A172 (cell line): ENCODE measurements at regions not wholly inside any gene's neighbourhood (a gene's known extent, or its start where the extent isn't known, plus 50 kb on each side); places are given as distances from the start of the nearest gene placed in this dataset.
"Not testable (repeated sequence)": the region's sequence is repeated elsewhere in the genome, so short reads cannot be mapped to it uniquely, and the experiment has no call there.

Experiments used
- DNase-seq: peaks from one replicate; pipeline ENCODE4 v3.0.0-alpha.2; 2015; ENCODE audit warnings: low spot score

DNA sequence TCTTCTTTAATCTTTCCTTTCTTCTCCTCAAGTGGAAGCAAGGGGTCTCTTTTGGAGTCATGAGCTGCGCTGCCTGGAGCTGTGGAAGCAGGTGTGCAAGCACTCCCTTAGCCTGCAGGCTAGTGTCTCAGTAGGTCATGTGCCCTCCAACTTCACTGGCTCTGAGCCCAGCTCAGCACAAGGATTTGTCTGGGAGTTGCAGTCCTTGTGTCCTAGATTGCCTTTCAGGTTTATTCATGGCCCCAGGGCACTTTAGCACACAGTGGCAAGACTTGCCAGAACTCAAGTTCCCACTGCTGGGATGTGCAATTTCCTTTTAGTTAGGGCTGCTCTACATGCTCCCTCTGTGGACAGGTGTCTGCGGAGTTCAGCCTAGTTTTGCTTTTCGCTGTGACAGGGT is 211.7 kb downstream of the LIG4 start:
- no peak for DNase-seq

DNA sequence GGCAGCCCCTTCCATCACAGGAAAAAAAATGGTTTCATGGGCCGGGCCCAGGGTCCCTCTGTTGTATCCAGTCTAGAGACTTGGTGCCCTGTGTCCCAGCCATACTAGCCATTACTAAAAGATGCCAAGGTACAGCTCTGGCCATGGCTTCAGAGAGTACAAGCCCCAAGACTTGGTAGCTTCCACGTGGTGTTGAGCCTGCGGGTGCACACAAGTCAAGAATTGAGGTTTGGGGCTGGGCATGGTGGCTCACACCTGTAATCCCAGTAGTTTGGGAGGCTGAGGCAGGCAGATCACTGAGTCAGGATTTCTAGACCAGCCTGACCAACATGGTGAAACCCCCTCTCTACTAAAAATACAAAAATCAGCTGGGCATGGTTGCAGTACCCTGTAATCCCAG is 214.3 kb downstream of the LIG4 start:
- no peak for DNase-seq

DNA sequence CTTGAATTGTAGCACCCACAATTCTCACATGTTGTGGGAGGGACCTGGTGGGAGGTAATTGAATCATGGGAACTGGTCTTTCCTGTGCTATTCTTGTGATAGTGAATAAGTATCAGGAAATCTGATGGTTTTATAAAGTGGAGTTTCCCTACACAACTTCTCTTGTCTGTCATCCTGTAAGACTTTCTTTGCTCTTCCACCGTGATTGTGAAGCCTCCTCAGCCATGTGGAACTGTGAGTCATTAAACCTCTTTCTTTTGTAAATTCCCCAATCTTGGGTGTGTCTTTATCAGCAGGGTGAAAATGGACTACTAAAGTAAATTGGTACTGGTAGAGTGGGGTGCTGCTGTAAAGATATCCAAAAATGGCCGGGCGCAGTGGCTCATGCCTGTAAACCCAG is 215.6 kb downstream of the LIG4 start:
- no peak for DNase-seq

DNA sequence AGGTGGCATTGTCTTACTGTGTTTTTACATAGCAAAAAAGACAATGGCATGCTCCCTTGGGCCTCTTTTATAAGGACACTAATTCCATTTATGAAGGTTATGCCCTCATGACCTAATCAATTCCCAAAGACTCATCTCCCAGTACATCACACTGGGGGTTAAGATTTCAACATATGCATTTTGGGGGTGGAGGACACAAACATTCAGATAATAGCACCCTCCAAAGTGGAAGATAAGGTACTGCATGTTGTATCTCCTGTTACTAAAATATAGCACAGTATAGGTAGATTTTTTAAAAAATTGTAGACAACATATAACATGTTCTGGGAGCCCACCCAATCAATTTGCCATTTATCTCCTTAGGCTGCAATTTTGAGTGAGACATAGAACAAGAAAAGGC is 221.2 kb downstream of the LIG4 start:
- no peak for DNase-seq

DNA sequence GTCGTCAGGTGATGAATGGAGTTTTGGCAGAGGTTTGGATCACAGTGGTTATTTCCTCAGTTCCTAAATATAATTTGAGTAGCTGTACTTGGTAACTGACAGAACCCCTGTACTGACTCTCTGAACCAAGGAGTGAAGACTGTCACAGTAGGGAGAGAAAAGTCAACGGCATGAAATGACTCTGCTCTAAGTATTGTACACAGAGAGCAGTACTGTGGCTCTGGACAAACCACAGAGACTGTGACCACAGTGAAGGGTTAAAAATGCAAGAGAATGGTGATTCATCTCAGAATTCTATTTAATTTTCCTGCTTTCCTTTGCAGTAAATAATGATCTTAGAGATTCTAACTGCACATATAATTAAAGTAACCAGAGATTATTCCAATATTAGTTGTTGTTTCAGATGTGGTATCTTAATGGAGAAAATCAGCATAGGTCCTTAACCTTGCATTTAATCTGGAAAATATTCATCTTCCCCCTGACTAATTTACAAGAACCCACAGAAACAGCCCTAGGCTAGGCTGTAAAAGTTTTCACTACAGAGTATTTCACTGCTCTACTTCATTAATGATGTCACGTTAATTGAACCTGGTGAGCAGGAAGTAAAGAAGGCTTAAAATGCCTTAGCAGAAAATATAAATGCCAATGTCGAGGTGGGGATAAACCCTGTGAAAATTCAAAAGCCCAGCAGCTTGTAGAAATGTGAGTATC is 221.9 kb downstream of the LIG4 start:
- no peak for DNase-seq

DNA sequence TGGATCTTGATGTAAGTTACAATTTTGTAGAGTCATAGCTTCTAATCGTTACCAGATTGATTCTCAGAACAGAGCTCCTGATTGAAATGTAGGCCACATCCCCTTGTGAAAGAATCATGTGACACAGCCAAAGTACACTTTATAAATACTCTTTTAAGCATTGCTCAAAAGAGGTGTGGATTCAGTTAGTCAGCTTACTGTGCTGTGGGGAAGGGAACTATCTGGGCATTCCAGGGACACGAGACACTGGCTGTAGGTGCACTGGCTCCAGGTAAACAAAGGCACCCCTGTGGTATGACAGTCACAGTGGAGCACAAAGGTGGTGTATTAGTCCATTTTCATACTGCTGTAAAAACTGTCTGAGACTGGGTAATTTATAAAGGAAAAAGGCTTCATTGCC is 222.8 kb downstream of the LIG4 start:
- no peak for DNase-seq

DNA sequence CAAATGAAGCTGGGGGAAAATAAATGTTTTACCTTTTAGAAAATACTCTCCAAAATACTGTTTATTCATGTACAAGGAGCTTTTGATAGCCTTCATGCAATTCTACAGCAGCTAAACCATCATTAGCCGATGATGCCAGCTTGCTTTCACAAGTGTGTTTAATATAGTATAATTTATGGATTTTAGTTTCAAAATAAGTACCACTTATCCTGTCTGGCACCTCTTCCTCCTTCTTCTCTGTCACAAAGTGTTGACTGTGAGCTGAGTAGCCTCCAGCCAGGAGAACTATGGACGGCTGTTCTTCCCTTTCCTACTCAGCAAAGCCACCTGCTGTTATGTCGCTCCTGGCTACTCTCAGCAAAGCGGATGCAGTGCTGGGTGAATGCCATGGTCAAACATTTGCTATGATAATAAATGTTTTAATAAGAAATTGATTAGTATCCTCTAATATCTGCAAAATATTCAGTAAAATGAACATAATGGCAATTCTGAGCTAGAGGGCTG is 238.2 kb downstream of the LIG4 start:
- DNase-seq = no peak

DNA sequence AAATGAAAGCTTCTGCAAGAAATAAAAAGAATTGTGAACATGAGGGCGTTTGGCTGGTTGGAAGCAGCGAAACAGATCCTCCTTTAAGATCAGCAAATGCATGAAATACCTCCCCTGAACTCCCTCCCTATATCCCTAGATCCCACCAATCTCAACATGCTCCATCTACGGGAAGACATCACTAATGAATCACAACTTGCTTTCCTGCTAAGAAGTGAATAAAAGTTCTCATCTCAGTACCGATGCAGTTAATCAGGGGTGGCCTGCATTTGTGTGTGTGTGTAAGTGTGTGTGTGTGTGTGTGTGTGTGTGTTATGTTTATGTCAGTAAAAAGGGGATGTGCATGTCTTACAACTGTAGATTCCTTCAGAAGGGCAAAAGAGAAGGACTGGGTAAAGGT is 238.7 kb downstream of the LIG4 start:
- no peak for DNase-seq

DNA sequence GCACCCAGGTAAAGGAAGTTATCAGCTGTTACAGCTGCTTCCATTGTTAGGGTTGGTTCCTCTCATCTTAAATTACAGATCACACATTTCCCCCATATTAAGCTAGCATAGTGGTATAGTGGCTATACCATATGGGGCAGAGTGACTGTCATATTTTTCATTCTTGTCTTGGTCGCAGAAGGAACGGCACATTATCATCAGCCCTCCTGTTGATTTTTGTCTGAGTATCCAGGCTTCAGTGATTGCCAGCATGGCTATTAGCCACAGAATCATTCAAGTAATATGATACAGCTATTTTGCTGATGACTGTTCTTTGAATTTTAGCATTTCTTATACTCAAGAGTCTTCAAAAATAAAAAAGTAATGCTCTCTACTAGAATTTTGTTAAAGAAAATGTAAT is 240.9 kb downstream of the LIG4 start:
- no peak for DNase-seq

DNA sequence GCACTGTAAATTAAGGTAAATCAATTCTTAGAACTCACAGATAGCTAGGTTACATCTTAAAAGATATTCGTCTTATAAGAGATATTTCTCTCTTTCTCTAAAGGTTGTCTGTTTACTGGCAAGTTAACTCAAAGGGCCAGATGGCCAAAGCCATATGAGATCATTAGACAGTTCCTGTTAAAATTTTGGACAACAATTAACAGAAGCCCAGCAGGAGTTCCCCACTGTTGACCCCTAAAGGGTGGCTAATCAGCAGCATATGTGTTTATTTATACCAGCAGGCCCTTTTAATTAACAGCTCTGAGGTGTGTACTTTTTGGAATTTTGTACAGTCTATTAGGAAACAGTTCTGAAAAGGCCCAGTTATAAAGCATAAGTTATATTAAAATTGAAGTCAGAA is 245.8 kb downstream of the LIG4 start:
- DNase-seq = no peak

DNA sequence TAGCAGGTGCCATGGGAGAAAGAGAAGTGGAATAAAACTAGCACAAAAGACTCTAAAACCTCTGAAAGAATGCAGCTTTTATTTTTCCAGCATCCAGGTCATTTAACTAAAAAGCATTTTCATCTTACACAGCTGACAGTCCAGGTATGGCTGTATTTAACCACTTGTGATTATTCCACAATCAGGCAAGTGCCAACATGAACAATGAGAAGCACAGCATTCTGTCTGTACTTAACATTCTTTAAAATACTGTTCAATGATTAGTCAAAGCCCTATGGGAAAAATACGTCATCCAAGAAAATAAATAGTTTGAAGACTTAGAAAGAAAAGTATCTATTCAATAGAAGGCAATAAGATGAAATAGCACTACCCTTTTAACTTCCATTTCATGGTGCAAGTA is 246.9 kb downstream of the LIG4 start:
- no peak for DNase-seq

DNA sequence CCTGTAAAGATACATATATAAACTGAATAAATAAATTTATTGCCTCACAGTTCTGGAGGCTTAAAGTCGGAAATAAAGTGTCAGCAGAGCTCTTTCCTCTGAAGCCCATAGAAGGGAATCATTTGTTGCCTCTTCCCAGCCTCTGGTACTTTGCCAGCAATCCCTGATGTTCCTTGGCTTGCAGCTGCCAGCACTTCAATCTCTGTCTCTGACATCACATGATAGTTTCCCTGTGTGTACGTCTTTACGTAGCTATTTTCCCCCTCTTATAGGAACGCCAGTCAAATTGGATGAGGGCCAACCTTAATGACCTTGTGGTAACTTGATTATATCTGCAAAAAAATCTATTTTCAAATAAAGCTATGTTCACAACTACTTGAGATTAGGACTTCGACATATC is 250.9 kb downstream of the LIG4 start:
- no peak for DNase-seq

DNA sequence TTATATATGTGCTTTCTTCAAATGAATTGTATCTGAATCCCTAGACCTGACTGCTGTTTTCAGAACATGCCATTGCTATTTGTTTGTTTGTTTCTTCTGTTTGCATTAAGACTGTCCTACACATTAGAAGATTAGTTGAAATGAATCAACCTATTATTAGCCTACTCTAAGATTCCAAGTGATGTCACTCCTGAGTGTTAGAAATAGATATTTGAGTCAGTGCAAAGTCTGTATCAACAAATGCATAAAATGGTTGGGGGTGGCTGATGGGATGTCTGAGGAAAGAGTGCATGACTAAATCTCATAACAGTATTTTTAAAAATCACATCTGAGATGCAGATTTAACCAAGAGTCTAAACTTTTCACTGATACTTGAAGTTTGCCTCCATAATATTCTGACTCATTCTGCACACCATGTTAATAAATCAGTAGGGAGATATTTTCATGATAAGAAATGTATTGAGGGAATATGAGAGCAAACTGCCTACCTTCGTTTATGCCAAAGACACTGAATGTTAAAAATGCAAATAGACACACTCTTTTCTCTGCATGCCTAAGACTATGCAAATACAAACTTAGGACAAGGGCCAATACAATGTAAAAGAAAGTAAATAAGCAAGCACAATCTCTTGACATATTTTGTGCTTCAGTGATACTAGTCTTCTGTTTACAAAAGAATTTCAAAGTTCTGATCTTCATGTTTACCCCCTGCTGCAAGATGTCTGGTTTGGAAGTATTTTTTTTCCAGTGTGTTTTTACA is 253.3 kb downstream of the LIG4 start:
- no peak for DNase-seq

DNA sequence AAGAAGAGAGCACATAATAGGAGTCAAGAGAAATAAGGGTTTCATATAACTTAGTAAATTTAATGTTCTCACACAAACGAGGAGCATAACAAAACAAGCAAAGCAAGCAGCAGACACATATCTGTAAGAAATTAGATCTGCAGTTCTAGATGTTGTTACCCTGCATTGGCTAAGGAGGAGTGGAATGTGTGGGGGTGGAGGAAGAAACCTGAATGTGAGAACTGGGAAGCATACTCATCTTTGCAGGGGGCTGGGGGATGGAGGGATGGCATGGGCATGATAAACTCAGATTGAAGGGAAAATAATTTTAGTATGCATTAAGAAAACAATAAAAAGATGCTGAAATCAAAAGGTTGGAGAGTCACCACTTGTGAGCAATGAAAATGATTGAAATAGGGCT is 255.0 kb downstream of the LIG4 start:
- DNase-seq = no peak

DNA sequence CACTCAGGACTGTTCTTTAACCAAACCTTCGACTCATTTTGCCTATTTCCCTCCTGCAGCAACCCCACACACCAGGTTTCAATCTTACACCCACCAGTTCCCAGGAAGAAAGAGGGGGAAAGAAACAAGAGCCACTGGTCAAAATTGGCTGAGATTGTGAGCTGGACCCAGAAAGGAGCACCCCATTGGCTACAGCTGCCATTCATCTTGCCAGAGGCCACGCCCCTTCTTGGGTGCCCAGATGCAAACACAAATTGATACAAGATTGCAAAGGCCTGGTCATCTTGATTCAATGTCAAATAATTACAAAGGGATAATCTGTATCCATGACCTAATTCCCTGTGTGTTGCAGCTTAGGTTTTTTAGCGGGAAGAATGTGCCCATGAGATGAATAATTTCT is 258.4 kb downstream of the LIG4 start:
- DNase-seq = no peak

DNA sequence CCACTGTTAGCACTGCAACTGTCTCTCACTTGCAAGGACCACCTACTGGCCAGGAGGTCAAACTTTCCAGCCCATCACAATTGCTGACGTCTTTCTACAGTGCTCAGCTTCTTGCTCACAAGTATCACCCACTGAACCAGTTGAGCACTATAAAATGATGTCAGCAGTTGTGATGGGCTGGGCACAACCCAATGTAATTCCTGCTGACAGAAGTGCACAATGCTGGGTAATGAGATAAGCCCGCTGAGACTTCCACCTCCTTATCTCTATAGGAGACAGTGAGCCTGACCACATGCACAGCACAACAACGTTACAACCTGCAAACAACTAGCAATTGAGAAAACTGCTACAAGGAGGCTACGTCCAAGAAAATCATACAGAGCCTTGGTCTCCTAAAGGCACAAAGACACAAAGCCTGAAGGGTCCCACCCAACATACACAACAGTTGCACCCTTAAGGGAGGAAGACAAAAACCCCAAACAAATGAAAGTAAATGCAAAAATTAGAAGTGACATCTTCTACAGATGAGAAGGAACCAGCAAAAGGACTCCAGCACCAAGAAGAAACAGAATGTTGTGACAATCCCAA is 273.2 kb downstream of the LIG4 start:
- no peak for DNase-seq

DNA sequence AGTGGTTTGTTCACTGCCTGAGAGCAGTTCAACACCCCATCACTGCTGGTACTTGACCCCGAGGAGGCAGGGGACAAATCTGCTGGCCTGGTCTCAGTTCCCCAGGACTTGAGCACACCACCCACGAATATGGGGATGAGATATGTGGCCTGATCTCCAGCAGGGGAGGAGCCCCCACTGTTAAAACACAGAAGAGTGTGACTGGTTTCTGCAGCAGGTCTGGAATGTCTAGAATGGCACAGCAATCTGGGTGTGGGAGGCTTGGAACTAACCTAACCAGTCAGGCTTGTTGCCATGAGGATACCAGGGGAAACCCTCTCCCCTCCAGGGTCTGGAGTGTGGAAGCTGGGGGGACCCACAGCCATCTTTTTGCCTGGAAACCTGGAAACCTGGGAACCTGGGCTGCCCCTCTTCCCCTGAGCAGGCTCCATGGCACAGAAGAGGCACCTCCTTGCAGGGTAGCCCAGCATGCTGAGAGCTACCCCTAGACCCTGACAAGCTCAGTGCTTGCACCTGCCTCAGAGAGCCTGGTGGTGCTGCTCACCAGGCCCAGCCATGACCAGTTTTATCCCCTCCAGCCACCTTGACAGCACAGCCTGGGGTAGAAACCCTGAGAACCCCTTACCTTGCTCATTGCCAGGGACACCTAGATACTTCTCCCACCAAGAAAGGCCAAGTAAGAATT is 273.8 kb downstream of the LIG4 start:
- no peak for DNase-seq

DNA sequence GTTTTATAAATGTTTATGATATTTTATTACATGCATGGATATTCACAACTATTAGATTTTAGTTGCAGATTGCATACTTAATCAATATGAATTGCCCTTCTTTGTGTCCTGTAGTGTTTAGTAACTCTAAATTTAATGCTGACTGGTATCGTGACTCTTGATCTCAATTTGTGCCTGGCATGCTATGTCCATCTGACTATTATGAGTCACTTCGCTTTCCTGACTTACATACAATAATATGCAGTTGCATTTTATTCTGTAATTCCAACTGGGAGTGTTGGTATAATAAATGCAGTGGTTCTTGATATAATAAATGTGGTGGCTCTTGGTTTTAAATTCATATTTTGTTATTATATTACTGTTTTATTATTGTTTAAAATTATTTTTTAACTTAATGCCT is 277.5 kb downstream of the LIG4 start:
- DNase-seq = no peak

DNA sequence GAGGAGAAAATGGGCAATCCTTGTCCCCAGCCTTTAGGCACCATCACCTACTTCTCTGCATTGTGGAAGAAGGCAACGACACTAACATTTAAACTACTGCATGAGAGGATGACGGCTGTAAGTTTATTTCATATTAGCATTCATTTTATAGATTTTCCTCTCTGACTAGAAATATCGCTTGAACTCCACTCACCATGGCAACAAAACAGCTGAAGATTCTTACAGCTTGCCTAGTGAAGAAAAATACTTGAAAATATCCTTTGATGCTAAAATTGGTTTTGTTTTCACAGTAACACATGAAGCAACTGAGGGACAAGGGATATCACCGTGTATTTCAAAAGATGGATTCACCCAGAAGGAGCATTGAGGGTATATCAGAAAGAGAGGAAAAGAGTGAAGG is 284.3 kb downstream of the LIG4 start:
- no peak for DNase-seq

DNA sequence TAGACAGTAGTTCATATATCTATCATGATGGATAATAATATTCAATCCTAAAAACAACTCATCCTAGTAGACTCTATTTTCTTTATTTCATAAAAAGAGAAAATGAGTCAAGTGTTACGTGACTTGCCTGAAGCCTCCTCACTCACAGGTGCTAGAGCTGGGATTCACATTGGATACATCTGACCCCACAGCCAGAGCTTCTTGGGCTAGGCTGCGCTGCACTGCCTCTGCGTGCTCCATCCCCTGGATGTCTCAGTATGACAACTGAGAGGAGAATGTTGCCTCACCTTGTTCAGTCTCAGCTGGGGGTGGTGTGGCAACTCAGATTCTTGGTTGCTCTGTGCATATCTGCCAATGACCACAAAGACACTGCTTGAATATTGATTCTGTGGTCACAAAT is 286.6 kb downstream of the LIG4 start:
- no peak for DNase-seq

DNA sequence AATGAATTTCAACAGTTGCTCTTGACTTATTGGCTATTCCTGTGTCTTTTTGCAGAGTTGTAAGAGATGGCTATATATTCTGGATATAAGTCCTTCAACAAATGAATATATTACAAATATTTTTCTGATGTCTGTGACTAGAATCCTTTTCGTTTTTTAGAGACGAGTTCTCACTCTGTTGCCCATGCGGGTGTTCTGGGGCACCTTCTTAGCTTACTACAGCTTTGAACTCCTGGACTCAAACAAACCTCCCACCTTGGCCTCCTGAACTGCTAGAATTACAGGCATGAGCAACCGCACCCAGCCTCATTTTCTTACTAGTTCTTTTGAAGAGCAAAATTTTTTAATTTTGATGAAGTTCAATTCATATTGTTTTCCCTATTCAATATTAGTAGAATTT is 287.8 kb downstream of the LIG4 start:
- no peak for DNase-seq

DNA sequence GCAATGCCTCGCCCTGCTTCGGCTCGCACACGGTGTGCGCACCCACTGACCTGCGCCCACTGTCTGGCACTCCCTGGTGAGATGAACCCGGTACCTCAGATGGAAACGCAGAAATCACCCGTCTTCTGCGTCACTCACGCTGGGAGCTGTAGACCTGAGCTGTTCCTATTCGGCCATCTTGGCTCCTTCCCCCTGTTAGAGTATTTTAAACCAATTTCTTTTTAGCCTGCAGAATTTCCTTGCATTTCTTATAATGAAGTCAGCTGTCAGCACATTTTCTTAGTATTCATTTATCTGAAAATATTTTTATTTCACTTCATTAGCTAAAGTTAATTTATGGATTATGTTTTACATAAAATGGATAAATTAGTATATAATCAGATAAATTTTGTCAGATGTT is 288.8 kb downstream of the LIG4 start:
- DNase-seq = not testable (repeated sequence)

DNA sequence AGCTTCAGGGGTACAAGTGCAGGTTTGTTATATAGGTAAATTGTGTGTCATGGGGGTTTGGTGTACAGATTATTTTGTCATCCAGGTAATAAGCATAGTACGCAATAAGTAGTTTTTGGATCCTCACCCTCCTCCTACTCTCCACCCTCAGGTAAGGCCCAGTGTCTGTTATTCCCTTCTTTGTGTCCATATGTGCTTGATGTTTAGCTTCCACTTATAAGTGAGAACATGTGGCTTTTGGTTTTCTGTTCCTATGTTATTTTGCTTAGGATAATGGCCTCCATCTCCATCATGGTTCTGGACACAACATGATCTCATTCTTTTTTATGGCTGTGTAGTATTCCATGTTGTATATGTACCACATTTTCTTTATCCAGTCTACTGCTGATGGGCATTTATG is 298.4 kb downstream of the LIG4 start:
- not testable (repeated sequence) for DNase-seq
